T-helper 17 cell (primary cell): ENCODE measurements at regions not wholly inside any gene's neighbourhood (a gene's known extent, or its start where the extent isn't known, plus 50 kb on each side); places are given as distances from the start of the nearest gene placed in this dataset.

Experiments used
- ATAC-seq: fragments of 150-1000 bp; cut with Tn5 transposase; 2 replicates; pipeline ENCODE4 v1.10.0; 2021; ENCODE audit warnings: mild to moderate bottlenecking, moderate library complexity
- DNase-seq, 3 donors: peaks; one replicate each; pipeline versions ENCODE4 v3.0.0 to v3.0.0-alpha.2; 2020 to 2021
- H3K9me3 ChIP-seq: one replicate; pipeline ENCODE4 v1.7.0; 2013; ENCODE audit warnings: low read length, mild to moderate bottlenecking; ENCODE audit not compliant: control insufficient read depth, poor library complexity, severe bottlenecking
- H3K27ac Mint-ChIP-seq: one replicate; pipeline ENCODE4 v1.8.0; 2022; ENCODE audit warnings: mild to moderate bottlenecking, moderate library complexity, mixed read lengths
- H3K27me3 Mint-ChIP-seq: one replicate; pipeline ENCODE4 v1.8.0; 2022; ENCODE audit warnings: mixed read lengths
- H3K36me3 Mint-ChIP-seq: one replicate; pipeline ENCODE4 v1.8.0; 2022; ENCODE audit warnings: low read depth, mixed read lengths
- H3K4me1 Mint-ChIP-seq: one replicate; pipeline ENCODE4 v1.8.0; 2022; ENCODE audit warnings: mild to moderate bottlenecking, mixed read lengths
- H3K4me3 Mint-ChIP-seq: one replicate; pipeline ENCODE4 v1.8.0; 2022; ENCODE audit warnings: mild to moderate bottlenecking, moderate library complexity, mixed read lengths

GRCh38 chr2:181754105-181754504 is 73.8 kb upstream of the NEUROD1 start:
- ATAC-seq = no peak
- peaks cover 64% of the 10 kb centered on the region for H3K27me3 Mint-ChIP-seq
- no peak overlapping the region for H3K4me3 Mint-ChIP-seq
- no peaks in the 10 kb centered on the region for H3K9me3 ChIP-seq
- no peak overlapping the region for H3K27ac Mint-ChIP-seq
- H3K36me3 Mint-ChIP-seq = peaks cover 8% of the 10 kb centered on the region
- no peaks in the 10 kb centered on the region for H3K4me1 Mint-ChIP-seq
- DNase-seq = no peak

- Mint-ChIP-seq H3K36me3 (peaks cover 8% of the 10 kb centered on the region), H3K4me3 (no peak overlapping the region), H3K27me3 (peaks cover 55% of the 10 kb centered on the region), H3K27ac (no peak overlapping the region), H3K4me1 (no peaks in the 10 kb centered on the region)
- H3K9me3 ChIP-seq = no peaks in the 10 kb centered on the region
- no peak for DNase-seq
- no peak for ATAC-seq
These were observed 74.9 kb upstream of the NEUROD1 start for GRCh38 chr2:181755181-181755580.

DNA sequence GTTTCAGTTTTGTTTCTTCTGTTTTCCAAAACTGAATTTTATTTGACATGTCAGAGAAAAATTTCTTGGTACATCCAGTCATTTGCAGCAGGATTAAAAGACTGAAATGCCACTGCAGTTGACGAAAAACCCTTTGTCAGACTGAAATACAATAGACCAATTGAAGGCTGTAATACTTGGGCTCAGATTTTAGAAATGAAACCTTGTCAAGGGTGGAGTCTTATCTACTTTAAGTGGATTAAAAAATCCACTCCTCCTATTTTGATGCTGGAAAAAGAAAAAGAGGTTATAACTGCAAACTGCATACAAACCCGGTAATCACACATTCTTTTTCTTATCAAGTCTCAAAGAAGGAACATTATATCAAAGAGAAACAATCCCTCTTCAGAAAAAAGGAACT is 80.2 kb upstream of the NEUROD1 start:
- Mint-ChIP-seq H3K27ac (no peak overlapping the region), H3K4me3 (no peak overlapping the region), H3K27me3 (peaks cover 29% of the 10 kb centered on the region), H3K4me1 (no peaks in the 10 kb centered on the region), H3K36me3 (peaks cover 5% of the 10 kb centered on the region)
- no peak for ATAC-seq
- no peak for DNase-seq
- H3K9me3 ChIP-seq = no peaks in the 10 kb centered on the region

GRCh38 chr2:181761175-181761574 is 80.9 kb upstream of the NEUROD1 start:
- no peak overlapping the region for H3K27ac Mint-ChIP-seq
- H3K36me3 Mint-ChIP-seq = peaks cover 3% of the 10 kb centered on the region
- no peaks in the 10 kb centered on the region for H3K4me1 Mint-ChIP-seq
- no peaks in the 10 kb centered on the region for H3K9me3 ChIP-seq
- ATAC-seq = no peak
- DNase-seq = no peak
- H3K4me3 Mint-ChIP-seq = no peak overlapping the region
- peaks cover 23% of the 10 kb centered on the region for H3K27me3 Mint-ChIP-seq

GRCh38 chr2:181762000-181762399 is 81.7 kb upstream of the NEUROD1 start:
- H3K9me3 ChIP-seq = no peaks in the 10 kb centered on the region
- Mint-ChIP-seq H3K4me1 (no peaks in the 10 kb centered on the region), H3K27ac (no peak overlapping the region), H3K36me3 (peaks cover 3% of the 10 kb centered on the region), H3K27me3 (peaks cover 19% of the 10 kb centered on the region), H3K4me3 (no peak overlapping the region)
- DNase-seq (no peak), ATAC-seq (no peak)

DNA sequence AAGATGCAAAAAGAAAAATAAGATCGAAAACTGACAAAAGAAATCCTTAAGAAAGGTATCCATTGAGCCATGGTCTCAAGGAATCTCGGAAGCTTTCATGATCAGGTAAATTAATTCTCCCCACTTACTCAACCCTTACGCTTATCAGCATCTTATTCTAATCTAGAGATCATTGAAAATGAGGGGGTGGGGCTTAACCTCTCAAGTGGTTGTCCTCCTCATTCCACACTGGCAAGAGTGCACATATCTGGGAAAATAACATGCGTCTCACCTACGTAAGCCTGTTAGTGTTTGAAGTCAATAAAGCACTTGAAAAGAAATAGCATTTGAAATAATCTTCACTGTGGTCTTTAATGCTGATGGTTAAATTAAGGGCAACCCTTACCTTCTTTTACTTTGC is 82.5 kb upstream of the NEUROD1 start:
- DNase-seq (no peak), ATAC-seq (no peak)
- Mint-ChIP-seq H3K4me1 (no peaks in the 10 kb centered on the region), H3K27ac (no peak overlapping the region), H3K36me3 (peaks cover 3% of the 10 kb centered on the region), H3K27me3 (peaks cover 19% of the 10 kb centered on the region), H3K4me3 (no peak overlapping the region)
- no peaks in the 10 kb centered on the region for H3K9me3 ChIP-seq

GRCh38 chr2:181763423-181763822 is 83.1 kb upstream of the NEUROD1 start:
- no peak for DNase-seq
- H3K9me3 ChIP-seq = no peaks in the 10 kb centered on the region
- Mint-ChIP-seq H3K4me1 (no peaks in the 10 kb centered on the region), H3K36me3 (peaks cover 3% of the 10 kb centered on the region), H3K27me3 (peaks cover 15% of the 10 kb centered on the region), H3K4me3 (no peak overlapping the region), H3K27ac (no peak overlapping the region)
- ATAC-seq = no peak

DNA sequence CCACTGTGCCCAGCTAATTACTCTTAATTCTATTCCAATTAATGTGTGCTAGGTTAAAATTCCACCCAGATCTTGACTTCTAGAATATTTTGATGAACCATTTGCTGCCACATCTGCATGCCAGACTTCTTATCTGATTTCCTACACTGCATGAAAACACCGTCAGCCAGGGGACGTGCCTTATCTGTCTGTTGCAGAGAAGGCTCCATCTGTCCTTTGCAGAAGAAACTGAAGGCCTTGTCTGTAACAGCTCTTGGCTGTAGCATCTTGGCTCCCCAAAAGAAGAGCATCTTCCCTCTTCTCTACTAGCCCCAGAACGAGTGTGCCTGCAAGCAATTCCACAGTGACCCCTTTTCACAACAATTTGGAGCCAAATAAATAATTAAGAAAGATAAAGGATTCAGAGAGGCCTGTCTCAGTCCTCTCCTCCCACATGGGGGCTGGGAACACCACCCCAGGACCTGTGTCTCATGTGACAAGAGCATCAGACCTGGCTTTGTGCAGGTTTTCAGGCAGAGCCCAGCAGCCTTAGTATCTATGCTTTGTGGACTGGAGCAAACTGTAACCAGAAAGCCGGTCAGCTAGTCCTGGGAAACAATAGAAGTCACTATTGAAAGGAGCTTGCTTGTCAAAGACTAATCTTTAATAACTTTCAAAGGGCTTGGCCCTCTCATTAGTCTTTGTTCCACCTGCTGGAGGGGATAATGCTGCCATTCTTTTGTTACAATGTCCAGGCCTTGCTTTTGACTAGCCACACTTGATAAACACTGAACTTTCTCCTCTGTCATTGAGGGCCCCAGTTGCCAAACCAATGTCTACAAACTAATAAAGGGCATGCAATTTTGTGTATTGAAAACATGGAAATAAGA is 84.0 kb upstream of the NEUROD1 start:
- no peaks in the 10 kb centered on the region for H3K4me1 Mint-ChIP-seq
- no peaks in the 10 kb centered on the region for H3K36me3 Mint-ChIP-seq
- no peaks in the 10 kb centered on the region for H3K9me3 ChIP-seq
- no peak for DNase-seq
- H3K27me3 Mint-ChIP-seq = peaks cover 11% of the 10 kb centered on the region
- H3K27ac Mint-ChIP-seq = no peak overlapping the region
- H3K4me3 Mint-ChIP-seq = no peak overlapping the region
- no peak for ATAC-seq

DNA sequence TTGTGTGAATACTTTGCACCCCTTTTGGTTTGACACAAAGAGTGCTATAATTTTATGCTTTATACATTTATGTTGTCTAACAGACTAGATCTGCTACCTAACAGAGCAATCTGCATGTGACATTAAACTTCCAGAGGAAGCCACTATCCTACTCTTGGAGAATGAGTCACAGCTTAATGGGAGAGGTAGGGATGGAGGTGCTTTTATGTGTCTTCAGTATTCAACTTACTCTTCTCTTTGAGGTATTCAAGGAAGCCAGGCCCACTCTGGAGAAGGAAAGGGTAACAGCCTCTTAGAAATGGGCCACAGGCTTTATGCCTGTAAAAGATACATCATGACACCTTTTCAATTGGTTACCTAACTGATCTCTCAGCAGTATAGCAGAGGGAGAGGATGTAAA is 85.8 kb upstream of the NEUROD1 start:
- DNase-seq = no peak
- H3K4me3 Mint-ChIP-seq = no peak overlapping the region
- peaks cover 2% of the 10 kb centered on the region for H3K36me3 Mint-ChIP-seq
- no peaks in the 10 kb centered on the region for H3K9me3 ChIP-seq
- no peak for ATAC-seq
- no peaks in the 10 kb centered on the region for H3K4me1 Mint-ChIP-seq
- no peak overlapping the region for H3K27ac Mint-ChIP-seq
- peaks cover 16% of the 10 kb centered on the region for H3K27me3 Mint-ChIP-seq

DNA sequence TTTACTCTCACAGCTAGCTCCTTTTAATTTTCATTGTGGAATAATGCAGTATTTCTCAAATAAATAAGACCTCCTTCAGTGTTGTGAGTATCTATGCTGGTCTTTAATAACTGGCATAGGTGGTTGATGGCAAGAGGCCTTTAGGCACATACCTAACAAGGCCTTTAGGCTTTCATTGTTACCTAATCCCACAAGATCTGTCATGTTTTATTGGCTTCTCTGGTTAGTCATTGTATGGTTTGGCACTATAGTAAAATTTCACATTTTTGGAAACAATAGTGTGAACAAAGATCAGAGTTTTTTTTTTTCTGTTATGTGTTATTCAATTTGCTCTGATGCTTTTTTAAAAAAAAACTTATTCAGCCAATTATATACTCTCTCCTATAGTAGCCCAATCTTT is 89.8 kb upstream of the NEUROD1 start:
- Mint-ChIP-seq H3K27me3 (peaks cover 12% of the 10 kb centered on the region), H3K4me1 (no peaks in the 10 kb centered on the region), H3K36me3 (peaks cover 2% of the 10 kb centered on the region), H3K27ac (no peak overlapping the region), H3K4me3 (no peak overlapping the region)
- no peaks in the 10 kb centered on the region for H3K9me3 ChIP-seq
- DNase-seq = no peak
- no peak for ATAC-seq

DNA sequence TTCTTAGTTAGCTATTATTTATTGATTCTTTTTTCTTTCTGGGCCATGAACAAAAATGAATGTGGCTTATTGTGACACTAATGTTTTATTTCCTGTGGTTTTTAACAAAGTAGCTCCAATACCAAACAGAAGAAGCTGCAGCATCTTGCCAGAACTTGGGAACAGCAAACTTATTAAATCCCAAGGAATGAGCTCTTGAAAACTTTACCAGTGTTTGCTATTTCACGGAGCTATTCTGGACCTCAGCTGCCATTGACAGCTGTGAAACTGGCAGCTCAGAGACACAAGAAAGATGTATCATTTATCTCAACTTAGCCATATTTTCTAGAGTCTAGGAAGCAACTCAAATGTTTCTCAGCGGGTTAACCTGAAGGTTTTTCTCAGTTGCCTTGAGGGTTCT is 91.0 kb upstream of the NEUROD1 start:
- ATAC-seq = no peak
- peaks cover 12% of the 10 kb centered on the region for H3K27me3 Mint-ChIP-seq
- no peaks in the 10 kb centered on the region for H3K9me3 ChIP-seq
- H3K4me3 Mint-ChIP-seq = no peak overlapping the region
- peaks cover 2% of the 10 kb centered on the region for H3K36me3 Mint-ChIP-seq
- H3K27ac Mint-ChIP-seq = no peak overlapping the region
- H3K4me1 Mint-ChIP-seq = no peaks in the 10 kb centered on the region
- no peak for DNase-seq

DNA sequence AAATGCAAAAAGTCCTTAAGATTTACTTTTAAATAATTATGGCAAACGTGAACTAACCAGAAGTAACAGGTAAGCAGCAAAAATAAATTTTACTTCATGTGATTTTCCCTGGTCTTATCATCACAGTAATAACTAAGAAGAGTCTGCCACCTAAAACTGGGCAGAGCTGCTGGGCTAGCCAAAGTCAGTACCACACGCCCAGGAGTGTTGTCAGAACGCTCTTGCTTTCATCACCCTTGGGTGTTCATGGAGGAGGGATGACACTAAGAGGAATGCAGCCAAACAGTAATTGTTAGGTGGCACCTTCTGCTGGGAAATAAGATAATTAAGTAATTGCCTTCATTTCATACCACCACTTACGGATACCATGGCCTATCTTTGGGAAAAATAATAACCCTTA is 92.0 kb upstream of the NEUROD1 start:
- H3K9me3 ChIP-seq = no peaks in the 10 kb centered on the region
- ATAC-seq = no peak
- Mint-ChIP-seq H3K4me3 (no peak overlapping the region), H3K27me3 (peaks cover 12% of the 10 kb centered on the region), H3K36me3 (peaks cover 2% of the 10 kb centered on the region), H3K4me1 (no peaks in the 10 kb centered on the region), H3K27ac (no peak overlapping the region)
- no peak for DNase-seq

DNA sequence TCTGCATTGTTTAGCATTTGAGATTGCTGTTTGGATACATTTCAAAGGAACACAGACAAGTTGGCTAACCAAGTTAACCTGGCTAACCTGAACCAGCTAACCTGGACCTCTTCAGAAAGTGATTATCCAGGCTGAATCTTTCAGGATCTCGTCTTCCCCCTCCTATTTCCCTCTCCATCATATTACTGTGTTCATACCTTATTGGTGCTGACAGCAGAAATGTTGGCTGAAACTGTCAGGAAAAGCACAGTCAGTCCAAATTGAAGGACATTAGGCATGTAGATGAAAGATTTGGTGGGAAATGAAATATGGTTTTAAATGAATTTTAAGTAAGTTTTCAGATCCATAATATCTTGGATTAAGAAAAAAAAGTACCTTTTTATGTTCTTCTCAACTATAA is 92.5 kb upstream of the NEUROD1 start:
- no peaks in the 10 kb centered on the region for H3K9me3 ChIP-seq
- no peak for DNase-seq
- ATAC-seq = no peak
- H3K36me3 Mint-ChIP-seq = peaks cover 2% of the 10 kb centered on the region
- no peak overlapping the region for H3K27ac Mint-ChIP-seq
- H3K4me1 Mint-ChIP-seq = no peaks in the 10 kb centered on the region
- peaks cover 12% of the 10 kb centered on the region for H3K27me3 Mint-ChIP-seq
- no peak overlapping the region for H3K4me3 Mint-ChIP-seq

DNA sequence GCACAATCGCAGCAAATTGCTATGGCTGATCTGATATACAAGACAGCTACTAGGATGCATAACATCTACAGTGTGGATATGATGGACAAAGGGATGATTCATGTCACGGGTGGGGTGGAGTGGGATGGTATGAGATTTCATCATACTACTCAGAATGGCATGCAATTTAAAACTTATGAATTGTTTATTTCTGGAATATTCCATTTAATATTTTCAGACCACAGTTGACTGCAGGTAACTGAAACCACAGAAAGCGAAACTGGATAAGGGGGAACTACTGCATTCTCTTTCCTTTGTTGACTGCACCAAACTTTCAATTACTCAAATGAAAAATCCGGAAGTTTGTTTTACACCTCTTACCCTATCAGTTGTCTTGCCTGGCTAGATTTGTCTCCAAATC is 94.4 kb upstream of the NEUROD1 start:
- H3K36me3 Mint-ChIP-seq = no peaks in the 10 kb centered on the region
- H3K4me1 Mint-ChIP-seq = no peaks in the 10 kb centered on the region
- H3K27me3 Mint-ChIP-seq = peaks cover 12% of the 10 kb centered on the region
- no peaks in the 10 kb centered on the region for H3K9me3 ChIP-seq
- H3K4me3 Mint-ChIP-seq = no peak overlapping the region
- no peak for DNase-seq
- H3K27ac Mint-ChIP-seq = no peak overlapping the region
- ATAC-seq = no peak
